ENCODE measurements at regions not wholly inside any gene's neighbourhood (a gene's known extent, or its start where the extent isn't known, plus 50 kb on each side); places are given as distances from the start of the nearest gene placed in this dataset.

DNA sequence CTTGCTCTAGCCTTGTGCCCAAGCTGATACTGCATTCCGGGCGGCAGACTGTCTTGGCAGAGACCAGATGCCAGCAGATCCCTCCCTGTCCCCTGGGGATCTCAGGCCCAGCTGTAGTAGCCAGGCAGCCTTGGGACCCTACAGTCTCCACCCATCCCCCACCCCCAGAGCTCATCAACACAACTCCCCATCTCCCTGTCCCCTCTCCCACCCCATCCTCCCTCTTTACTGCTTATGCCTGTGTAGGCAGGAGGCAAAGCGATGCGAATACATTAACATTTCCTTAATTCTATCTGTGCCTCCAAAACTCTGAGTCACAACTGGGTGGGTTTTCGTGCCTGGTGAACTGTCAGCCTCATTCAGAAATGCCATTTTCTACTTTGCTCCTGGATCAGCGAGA, 547.6 kb downstream of the BUD13 start:
- ChIA-PET CTCF (interaction anchor here (0.6 to 0.8 kb wide), 3 partner anchors 162 to 332 kb away, joined by 3 to 4 read pairs (median 4); no protein-coding TSS in a partner anchor), POLR2A (no interaction called here)
- H3K9me3 ChIP-seq (ENCODE audit: control insufficient read depth, insufficient read depth, low read length): no peaks in the 10 kb centered on the region
- H3K4me3 ChIP-seq (ENCODE audit: low read depth, low read length): no peak overlapping the region
- TF ChIP-seq, protein P1, sequence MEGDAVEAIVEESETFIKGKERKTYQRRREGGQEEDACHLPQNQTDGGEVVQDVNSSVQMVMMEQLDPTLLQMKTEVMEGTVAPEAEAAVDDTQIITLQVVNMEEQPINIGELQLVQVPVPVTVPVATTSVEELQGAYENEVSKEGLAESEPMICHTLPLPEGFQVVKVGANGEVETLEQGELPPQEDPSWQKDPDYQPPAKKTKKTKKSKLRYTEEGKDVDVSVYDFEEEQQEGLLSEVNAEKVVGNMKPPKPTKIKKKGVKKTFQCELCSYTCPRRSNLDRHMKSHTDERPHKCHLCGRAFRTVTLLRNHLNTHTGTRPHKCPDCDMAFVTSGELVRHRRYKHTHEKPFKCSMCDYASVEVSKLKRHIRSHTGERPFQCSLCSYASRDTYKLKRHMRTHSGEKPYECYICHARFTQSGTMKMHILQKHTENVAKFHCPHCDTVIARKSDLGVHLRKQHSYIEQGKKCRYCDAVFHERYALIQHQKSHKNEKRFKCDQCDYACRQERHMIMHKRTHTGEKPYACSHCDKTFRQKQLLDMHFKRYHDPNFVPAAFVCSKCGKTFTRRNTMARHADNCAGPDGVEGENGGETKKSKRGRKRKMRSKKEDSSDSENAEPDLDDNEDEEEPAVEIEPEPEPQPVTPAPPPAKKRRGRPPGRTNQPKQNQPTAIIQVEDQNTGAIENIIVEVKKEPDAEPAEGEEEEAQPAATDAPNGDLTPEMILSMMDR (IDR thresholded peaks at IDR 0.05; ENCODE audit: low read depth, low read length): no peak
- no peaks in the 10 kb centered on the region for H3K27me3 ChIP-seq (ENCODE audit: control insufficient read depth, insufficient read depth, low read length)
- H3K27ac ChIP-seq (ENCODE audit: low read depth, low read length): no peak overlapping the region
- DNase-seq (ENCODE audit: low read depth, low spot score): no peak

DNA sequence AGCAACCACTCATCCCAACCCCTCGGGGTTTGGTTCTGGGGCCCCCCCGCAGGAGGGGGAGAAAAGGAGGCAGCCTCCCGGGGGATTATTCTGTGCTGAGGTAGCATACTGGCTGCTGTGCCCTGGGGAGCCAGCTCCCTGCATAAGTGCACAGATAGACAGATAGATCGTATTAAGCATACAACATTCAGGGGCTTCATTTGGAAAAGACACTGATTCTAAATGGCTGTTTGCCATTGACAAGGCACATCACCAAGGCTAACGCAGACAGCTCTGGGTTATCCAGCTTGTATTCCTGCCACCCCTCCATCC, 547.9 kb downstream of the BUD13 start:
- CTCF ChIA-PET: interaction anchor here (0.6 to 1.9 kb wide), 6 partner anchors 11 to 1450 kb away, joined by 3 to 8 read pairs (median 4); no protein-coding TSS in a partner anchor
- Histone ChIP-seq H3K27me3 (ENCODE audit: control insufficient read depth, insufficient read depth, low read length) (no peaks in the 10 kb centered on the region), H3K4me3 (ENCODE audit: low read depth, low read length) (no peak overlapping the region), H3K9me3 (ENCODE audit: control insufficient read depth, insufficient read depth, low read length) (no peaks in the 10 kb centered on the region), H3K27ac (ENCODE audit: low read depth, low read length) (no peak overlapping the region)
- POLR2A ChIA-PET: no interaction called here
- TF ChIP-seq, protein P1 (IDR thresholded peaks at IDR 0.05; ENCODE audit: low read depth, low read length): no peak
- DNase-seq (ENCODE audit: low read depth, low spot score): no peak

DNA sequence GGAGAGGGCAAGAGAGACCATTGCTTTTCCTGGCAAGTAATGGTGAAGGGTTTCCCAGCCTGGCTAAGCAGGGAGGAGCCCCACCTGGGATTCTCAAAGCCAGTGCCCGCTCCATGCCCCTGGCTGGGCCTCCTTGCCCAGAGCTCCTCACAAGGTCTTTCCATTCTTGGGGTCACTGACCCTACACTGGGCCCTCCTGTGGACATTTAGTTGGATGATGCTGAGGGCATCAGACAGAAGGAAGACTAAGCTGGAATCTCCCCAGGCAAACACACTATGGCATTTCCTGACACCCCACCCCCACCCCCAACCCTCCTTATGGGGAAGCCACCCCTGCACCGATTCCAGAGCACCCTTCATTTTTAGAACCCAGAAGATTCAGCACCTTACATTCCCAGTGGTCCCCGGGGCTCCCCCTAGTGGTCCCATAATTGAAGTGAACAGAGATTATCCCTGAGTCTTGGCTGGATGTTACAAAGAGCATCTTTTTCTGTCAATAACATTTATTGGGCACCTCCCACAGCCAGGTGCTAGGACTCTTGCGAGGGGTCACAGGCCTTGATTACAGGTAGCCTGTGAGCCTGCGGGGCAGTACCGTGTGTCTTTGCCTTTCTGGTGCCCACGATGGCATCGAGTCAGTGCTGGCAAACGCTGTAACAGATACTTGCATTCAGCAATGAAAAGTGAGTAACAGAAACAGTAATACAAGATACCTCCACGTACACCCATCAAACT, 548.5 kb downstream of the BUD13 start:
- POLR2A ChIA-PET: no interaction called here
- Histone ChIP-seq H3K9me3 (ENCODE audit: control insufficient read depth, insufficient read depth, low read length) (no peaks in the 10 kb centered on the region), H3K4me3 (ENCODE audit: low read depth, low read length) (no peak overlapping the region), H3K27ac (ENCODE audit: low read depth, low read length) (no peak overlapping the region), H3K27me3 (ENCODE audit: control insufficient read depth, insufficient read depth, low read length) (no peaks in the 10 kb centered on the region)
- peak; percentile 10 for DNase-seq (ENCODE audit: low read depth, low spot score)
- TF ChIP-seq, protein P1 (IDR thresholded peaks at IDR 0.05; ENCODE audit: low read depth, low read length): peak; percentile 81
- CTCF ChIA-PET: interaction anchor here (0.5 to 1.9 kb wide), 9 partner anchors 11 to 1479 kb away, joined by 3 to 8 read pairs (median 3); no protein-coding TSS in a partner anchor

GRCh38 chr11:116221351-116221750, 551.4 kb downstream of the BUD13 start:
- DNase-seq (ENCODE audit: low read depth, low spot score): no peak
- Histone ChIP-seq H3K9me3 (ENCODE audit: control insufficient read depth, insufficient read depth, low read length) (no peaks in the 10 kb centered on the region), H3K27me3 (ENCODE audit: control insufficient read depth, insufficient read depth, low read length) (no peaks in the 10 kb centered on the region), H3K27ac (ENCODE audit: low read depth, low read length) (no peak overlapping the region), H3K4me3 (ENCODE audit: low read depth, low read length) (no peak overlapping the region)
- ChIA-PET POLR2A (no interaction called here), CTCF (no interaction called here)
- TF ChIP-seq, protein P1 (IDR thresholded peaks at IDR 0.05; ENCODE audit: low read depth, low read length): no peak

DNA sequence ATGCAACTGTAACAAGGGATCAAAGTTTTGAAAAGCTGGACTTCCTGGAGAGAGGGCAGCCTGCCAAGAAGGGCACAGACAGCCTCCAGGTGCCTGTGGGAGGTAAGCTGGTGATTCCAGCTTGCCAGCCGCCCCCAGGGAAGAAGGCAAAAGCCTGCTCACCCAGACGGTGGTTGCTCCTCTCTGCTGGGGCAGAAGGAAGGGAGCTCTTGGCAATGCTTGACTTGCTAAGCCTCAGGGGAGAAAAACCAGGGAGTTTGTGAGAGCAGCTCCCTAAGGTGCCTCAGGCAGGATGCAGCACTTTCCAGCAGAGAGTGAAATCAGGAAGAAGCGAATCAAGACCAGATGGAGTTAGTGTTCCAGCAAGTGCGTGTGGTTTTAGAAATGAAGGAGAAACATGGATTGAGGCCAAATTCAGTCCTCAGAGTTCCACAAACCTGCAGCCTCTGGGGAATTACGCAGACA, 553.6 kb downstream of the BUD13 start:
- H3K27me3 ChIP-seq (ENCODE audit: control insufficient read depth, insufficient read depth, low read length): no peaks in the 10 kb centered on the region
- H3K9me3 ChIP-seq (ENCODE audit: control insufficient read depth, insufficient read depth, low read length): no peaks in the 10 kb centered on the region
- H3K27ac ChIP-seq (ENCODE audit: low read depth, low read length): no peak overlapping the region
- TF ChIP-seq, protein P1 (IDR thresholded peaks at IDR 0.05; ENCODE audit: low read depth, low read length): no peak
- ChIA-PET CTCF (interaction anchor here (1.1 to 1.3 kb wide), 3 partner anchors 49 to 895 kb away, joined by 3 to 8 read pairs (median 3); no protein-coding TSS in a partner anchor), POLR2A (no interaction called here)
- H3K4me3 ChIP-seq (ENCODE audit: low read depth, low read length): no peak overlapping the region
- no peak for DNase-seq (ENCODE audit: low read depth, low spot score)
